ENCODE measurements at regions not wholly inside any gene's neighbourhood (a gene's known extent, or its start where the extent isn't known, plus 50 kb on each side); places are given as distances from the start of the nearest gene placed in this dataset.

- Histone ChIP-seq H3F3A (ENCODE audit: low read depth) (no peaks in the 10 kb centered on the region), H3K4me2 (ENCODE audit: low read depth, low read length, poor library complexity, severe bottlenecking) (no peak overlapping the region), H3K9ac (ENCODE audit: low read depth, low read length, poor library complexity, severe bottlenecking) (no peak overlapping the region)
Observed at GRCh38 chr7:152553671-152554317, 118.0 kb upstream of the KMT2C start.

DNA sequence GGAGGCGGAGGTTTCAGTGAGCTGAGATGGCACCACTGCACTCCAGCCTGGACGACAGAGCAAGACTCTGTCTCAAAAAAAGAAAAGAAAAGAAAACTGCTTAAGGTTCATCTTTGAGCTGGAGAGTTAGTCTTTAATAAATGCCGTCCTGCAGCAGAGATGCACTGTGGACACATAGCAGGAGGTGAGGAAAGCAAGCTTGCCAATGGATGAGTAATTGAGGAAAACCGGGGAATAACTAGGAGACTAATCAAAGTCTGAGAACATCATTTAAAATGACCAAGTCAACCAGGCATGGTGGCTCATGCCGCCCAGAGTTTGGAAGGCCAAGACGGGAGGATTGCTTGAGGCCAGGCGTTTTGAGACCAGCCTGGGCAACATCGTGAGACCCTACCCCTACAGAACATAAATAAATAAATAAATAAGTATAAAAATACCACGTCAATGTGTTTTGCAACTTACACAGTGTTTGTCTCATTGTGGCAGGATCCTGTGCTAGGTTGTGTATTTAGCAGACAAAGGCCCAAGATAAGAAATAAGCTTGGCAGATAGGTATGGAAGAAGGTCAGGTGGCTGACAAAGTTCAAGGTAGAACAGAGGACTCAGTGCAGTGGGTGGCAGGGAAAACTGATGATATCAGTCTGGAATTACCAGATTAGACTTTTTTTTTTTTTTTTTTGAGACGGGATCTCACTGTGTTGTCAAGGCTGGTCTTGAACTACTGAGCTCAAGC is 115.7 kb upstream of the KMT2C start:
- no peaks in the 10 kb centered on the region for H3F3A ChIP-seq (ENCODE audit: low read depth)
- no peak overlapping the region for H2AFZ ChIP-seq (ENCODE audit: low read length)
- H3K36me3 ChIP-seq (ENCODE audit: insufficient read depth, low read length): no peaks in the 10 kb centered on the region
- H3K4me1 ChIP-seq (ENCODE audit: insufficient read depth, low read length, poor library complexity, severe bottlenecking): no peaks in the 10 kb centered on the region
- no peaks in the 10 kb centered on the region for H4K20me1 ChIP-seq (ENCODE audit: insufficient read depth, low read length, poor library complexity, severe bottlenecking)
- no peaks in the 10 kb centered on the region for H3K9me3 ChIP-seq (ENCODE audit: insufficient read depth, low read depth, low read length)
- no peaks in the 10 kb centered on the region for H3K79me2 ChIP-seq (ENCODE audit: insufficient read depth, low read length)
- H3K4me2 ChIP-seq (ENCODE audit: low read depth, low read length, poor library complexity, severe bottlenecking): no peak overlapping the region
- no peak overlapping the region for H3K4me3 ChIP-seq (ENCODE audit: low read length, poor library complexity, severe bottlenecking)
- no peaks in the 10 kb centered on the region for H3K27me3 ChIP-seq (ENCODE audit: insufficient read depth, low read length, poor library complexity, severe bottlenecking)
- H3K9ac ChIP-seq (ENCODE audit: low read depth, low read length, poor library complexity, severe bottlenecking): no peak overlapping the region
- no peaks in the 10 kb centered on the region for H3K9me2 ChIP-seq (replicated peaks; ENCODE audit: low read depth, low read length)
- TF ChIP-seq EZH2phosphoT487 (IDR thresholded peaks at IDR 0.05; ENCODE audit: borderline replicate concordance) (no peak), CTCF (conservative IDR thresholded peaks at IDR 0.05; ENCODE audit: low read length) (no peak)

More at GRCh38 chr7:152553671-152554317, 118.0 kb upstream of the KMT2C start:
- Histone ChIP-seq H3K4me1 (ENCODE audit: insufficient read depth, low read length, poor library complexity, severe bottlenecking) (no peaks in the 10 kb centered on the region), H3K4me3 (ENCODE audit: low read length, poor library complexity, severe bottlenecking) (no peak overlapping the region), H3K9me3 (ENCODE audit: insufficient read depth, low read depth, low read length) (no peaks in the 10 kb centered on the region), H3K9me2 (replicated peaks; ENCODE audit: low read depth, low read length) (no peaks in the 10 kb centered on the region), H3K27me3 (ENCODE audit: insufficient read depth, low read length, poor library complexity, severe bottlenecking) (no peaks in the 10 kb centered on the region), H2AFZ (ENCODE audit: low read length) (no peak overlapping the region), H4K20me1 (ENCODE audit: insufficient read depth, low read length, poor library complexity, severe bottlenecking) (no peaks in the 10 kb centered on the region), H3K79me2 (ENCODE audit: insufficient read depth, low read length) (no peaks in the 10 kb centered on the region), H3K36me3 (ENCODE audit: insufficient read depth, low read length) (no peaks in the 10 kb centered on the region)
- no peak for TF ChIP-seq EZH2phosphoT487 (IDR thresholded peaks at IDR 0.05; ENCODE audit: borderline replicate concordance)
- no peak for TF ChIP-seq CTCF (conservative IDR thresholded peaks at IDR 0.05; ENCODE audit: low read length)

- no peaks in the 10 kb centered on the region for H3K79me2 ChIP-seq (ENCODE audit: insufficient read depth, low read length)
- no peaks in the 10 kb centered on the region for H3K9me2 ChIP-seq (replicated peaks; ENCODE audit: low read depth, low read length)
- no peak overlapping the region for H2AFZ ChIP-seq (ENCODE audit: low read length)
- no peaks in the 10 kb centered on the region for H4K20me1 ChIP-seq (ENCODE audit: insufficient read depth, low read length, poor library complexity, severe bottlenecking)
- no peaks in the 10 kb centered on the region for H3K36me3 ChIP-seq (ENCODE audit: insufficient read depth, low read length)
- H3K9me3 ChIP-seq (ENCODE audit: insufficient read depth, low read depth, low read length): no peaks in the 10 kb centered on the region
- no peak overlapping the region for H3K4me2 ChIP-seq (ENCODE audit: low read depth, low read length, poor library complexity, severe bottlenecking)
- H3K4me3 ChIP-seq (ENCODE audit: low read length, poor library complexity, severe bottlenecking): no peak overlapping the region
- no peaks in the 10 kb centered on the region for H3F3A ChIP-seq (ENCODE audit: low read depth)
- TF ChIP-seq EZH2phosphoT487 (IDR thresholded peaks at IDR 0.05; ENCODE audit: borderline replicate concordance) (no peak), CTCF (conservative IDR thresholded peaks at IDR 0.05; ENCODE audit: low read length) (no peak)
- no peaks in the 10 kb centered on the region for H3K4me1 ChIP-seq (ENCODE audit: insufficient read depth, low read length, poor library complexity, severe bottlenecking)
- H3K27me3 ChIP-seq (ENCODE audit: insufficient read depth, low read length, poor library complexity, severe bottlenecking): no peaks in the 10 kb centered on the region
- H3K9ac ChIP-seq (ENCODE audit: low read depth, low read length, poor library complexity, severe bottlenecking): no peak overlapping the region
Observed at GRCh38 chr7:152544971-152545619, 109.3 kb upstream of the KMT2C start.

Data from Loucy (cell line).